Spleen (tissue), 7 donors: ENCODE measurements at regions not wholly inside any gene's neighbourhood (a gene's known extent, or its start where the extent isn't known, plus 50 kb on each side); places are given as distances from the start of the nearest gene placed in this dataset.

Experiments used
- CTCF ChIP-seq, 11 experiments: fragments of 200-600 bp in 7 of 11; fragments of 450-650 bp in 4 of 11; sonication (generic) in 4 of 11; IDR thresholded peaks in 8 of 11; conservative IDR thresholded peaks in 3 of 11; 1 replicate in 7 of 11; 2 replicates in 4 of 11; pipeline versions ENCODE4 v1.4.0 to v1.8.0; 2016 to 2021; ENCODE audit warnings: antibody characterized with exemption in 11 of 11, inconsistent platforms in 4 of 11, mild to moderate bottlenecking in 1 of 11
- POLR2AphosphoS5 ChIP-seq, 3 donors: sonication (generic); formaldehyde crosslinking; IDR thresholded peaks; one replicate each; pipeline ENCODE4 v1.5.1; 2017; ENCODE audit warnings: antibody characterized with exemption in 3 of 3
- donor health status: DM: no; HTN: no; CAD: no; lungs with moderate emphysema.
- donor health status: DM: no; HTN: no; CAD: no.
- donor health status: DM: no; HTN: no; CAD: no.

GRCh38 chr1:70910013-70910412, 137.6 kb downstream of the PTGER3 start:
- TF ChIP-seq CTCF (IDR thresholded peaks at IDR 0.05 in 8 of 11, conservative IDR thresholded peaks at IDR 0.05 in 3 of 11) (no peak), POLR2AphosphoS5 (IDR thresholded peaks at IDR 0.05) (no peak)
